Neural cell (in vitro differentiated cells): ENCODE measurements at regions not wholly inside any gene's neighbourhood (a gene's known extent, or its start where the extent isn't known, plus 50 kb on each side); places are given as distances from the start of the nearest gene placed in this dataset.

Experiments
- EP300 ChIP-seq: fragments of 450-650 bp; conservative IDR thresholded peaks from 2 replicates; pipeline ENCODE4 v1.6.1; 2014; ENCODE audit warnings: antibody characterized with exemption, mild to moderate bottlenecking, moderate library complexity; ENCODE audit not compliant: poor library complexity, severe bottlenecking
- POLR2AphosphoS5 ChIP-seq: IDR thresholded peaks from 2 replicates; pipeline ENCODE4 v1.6.1; 2012
- RAD21 ChIP-seq: fragments of 450-650 bp; conservative IDR thresholded peaks from 2 replicates; pipeline ENCODE4 v1.6.1; 2014; ENCODE audit warnings: antibody characterized with exemption, mild to moderate bottlenecking, moderate library complexity
- REST ChIP-seq: IDR thresholded peaks from 2 replicates; pipeline ENCODE4 v1.6.1; 2012; ENCODE audit warnings: borderline replicate concordance
- TF ChIP-seq, protein P1 (sequence below): fragments of 450-650 bp; IDR thresholded peaks from 2 replicates; pipeline ENCODE4 v1.5.1; 2014; ENCODE audit warnings: antibody characterized with exemption, mild to moderate bottlenecking, moderate library complexity; ENCODE audit not compliant: poor library complexity, severe bottlenecking

- TF ChIP-seq, protein P1, sequence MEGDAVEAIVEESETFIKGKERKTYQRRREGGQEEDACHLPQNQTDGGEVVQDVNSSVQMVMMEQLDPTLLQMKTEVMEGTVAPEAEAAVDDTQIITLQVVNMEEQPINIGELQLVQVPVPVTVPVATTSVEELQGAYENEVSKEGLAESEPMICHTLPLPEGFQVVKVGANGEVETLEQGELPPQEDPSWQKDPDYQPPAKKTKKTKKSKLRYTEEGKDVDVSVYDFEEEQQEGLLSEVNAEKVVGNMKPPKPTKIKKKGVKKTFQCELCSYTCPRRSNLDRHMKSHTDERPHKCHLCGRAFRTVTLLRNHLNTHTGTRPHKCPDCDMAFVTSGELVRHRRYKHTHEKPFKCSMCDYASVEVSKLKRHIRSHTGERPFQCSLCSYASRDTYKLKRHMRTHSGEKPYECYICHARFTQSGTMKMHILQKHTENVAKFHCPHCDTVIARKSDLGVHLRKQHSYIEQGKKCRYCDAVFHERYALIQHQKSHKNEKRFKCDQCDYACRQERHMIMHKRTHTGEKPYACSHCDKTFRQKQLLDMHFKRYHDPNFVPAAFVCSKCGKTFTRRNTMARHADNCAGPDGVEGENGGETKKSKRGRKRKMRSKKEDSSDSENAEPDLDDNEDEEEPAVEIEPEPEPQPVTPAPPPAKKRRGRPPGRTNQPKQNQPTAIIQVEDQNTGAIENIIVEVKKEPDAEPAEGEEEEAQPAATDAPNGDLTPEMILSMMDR, result no peak
- TF ChIP-seq RAD21 (no peak), REST (no peak), EP300 (no peak), POLR2AphosphoS5 (no peak)
These were observed 232.9 kb downstream of the ARAP2 start for GRCh38 chr4:36011381-36011780.
